ENCODE measurements at regions not wholly inside any gene's neighbourhood (a gene's known extent, or its start where the extent isn't known, plus 50 kb on each side); places are given as distances from the start of the nearest gene placed in this dataset.

DNA sequence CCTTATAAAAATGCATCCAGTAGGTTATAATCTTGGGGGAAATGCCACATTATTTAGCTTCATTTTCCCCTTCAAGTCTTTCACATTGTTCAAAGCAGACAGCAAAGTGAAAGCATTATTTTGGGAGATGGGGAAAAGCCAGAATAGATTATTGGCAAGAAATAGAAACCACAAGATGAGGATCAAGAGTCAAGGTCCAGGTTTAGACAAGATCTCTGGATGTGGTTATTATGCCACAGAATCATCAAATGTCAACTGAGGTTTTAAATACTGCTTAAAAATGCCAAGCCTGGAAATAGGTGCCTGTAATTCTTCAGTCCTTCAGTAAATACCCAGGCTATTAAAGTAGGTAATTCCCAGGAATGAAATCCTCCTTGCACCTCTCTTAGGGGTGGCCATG, 65.1 kb upstream of the ALOX12 start:
- TF ChIP-seq, protein P1, sequence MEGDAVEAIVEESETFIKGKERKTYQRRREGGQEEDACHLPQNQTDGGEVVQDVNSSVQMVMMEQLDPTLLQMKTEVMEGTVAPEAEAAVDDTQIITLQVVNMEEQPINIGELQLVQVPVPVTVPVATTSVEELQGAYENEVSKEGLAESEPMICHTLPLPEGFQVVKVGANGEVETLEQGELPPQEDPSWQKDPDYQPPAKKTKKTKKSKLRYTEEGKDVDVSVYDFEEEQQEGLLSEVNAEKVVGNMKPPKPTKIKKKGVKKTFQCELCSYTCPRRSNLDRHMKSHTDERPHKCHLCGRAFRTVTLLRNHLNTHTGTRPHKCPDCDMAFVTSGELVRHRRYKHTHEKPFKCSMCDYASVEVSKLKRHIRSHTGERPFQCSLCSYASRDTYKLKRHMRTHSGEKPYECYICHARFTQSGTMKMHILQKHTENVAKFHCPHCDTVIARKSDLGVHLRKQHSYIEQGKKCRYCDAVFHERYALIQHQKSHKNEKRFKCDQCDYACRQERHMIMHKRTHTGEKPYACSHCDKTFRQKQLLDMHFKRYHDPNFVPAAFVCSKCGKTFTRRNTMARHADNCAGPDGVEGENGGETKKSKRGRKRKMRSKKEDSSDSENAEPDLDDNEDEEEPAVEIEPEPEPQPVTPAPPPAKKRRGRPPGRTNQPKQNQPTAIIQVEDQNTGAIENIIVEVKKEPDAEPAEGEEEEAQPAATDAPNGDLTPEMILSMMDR (IDR thresholded peaks at IDR 0.05): no peak
- TF ChIP-seq POLR2A (IDR thresholded peaks at IDR 0.05): no peak

Measured in adrenal gland (tissue), 5 donors.